ENCODE measurements at regions not wholly inside any gene's neighbourhood (a gene's known extent, or its start where the extent isn't known, plus 50 kb on each side); places are given as distances from the start of the nearest gene placed in this dataset.

DNA sequence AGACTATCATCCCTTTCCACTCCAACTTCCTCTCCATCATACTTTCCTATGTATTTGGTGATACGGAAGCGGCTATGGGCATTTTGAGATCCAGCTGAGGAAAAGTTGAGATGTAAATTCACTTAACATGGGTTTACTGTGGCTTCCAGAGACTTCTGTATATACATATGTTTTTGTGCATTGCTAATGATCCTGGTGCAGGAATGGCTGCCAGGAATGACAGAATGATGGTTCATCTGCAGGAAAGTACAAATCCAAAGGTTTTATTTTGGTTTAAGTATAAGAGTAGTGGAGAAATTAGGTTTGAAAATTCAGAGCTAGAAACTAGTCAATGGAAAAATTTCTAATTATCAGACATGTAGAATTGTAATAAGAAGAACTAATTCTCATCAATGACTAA is 95.0 kb upstream of the PAM start:
- Histone ChIP-seq H3K27ac (no peak overlapping the region), H3K4me1 (ENCODE audit: insufficient read depth) (peaks cover 11% of the 10 kb centered on the region), H3F3A (ENCODE audit: insufficient read depth) (0 out of 2 replicates have a peak, but pooled peaks cover 8% of the 10 kb centered on the region), H3K9me3 (ENCODE audit: low read depth) (no peaks in the 10 kb centered on the region), H3K4me3 (no peak overlapping the region), H3K79me2 (ENCODE audit: insufficient read depth) (no peaks in the 10 kb centered on the region), H3K36me3 (ENCODE audit: low read depth) (no peaks in the 10 kb centered on the region), H3K9me2 (ENCODE audit: insufficient read depth) (no peaks in the 10 kb centered on the region), H3K9ac (no peak overlapping the region), H3K27me3 (replicated peaks; ENCODE audit: insufficient read depth) (no peaks in the 10 kb centered on the region), H2AFZ (no peak overlapping the region), H4K20me1 (ENCODE audit: insufficient read depth) (no peaks in the 10 kb centered on the region), H3K4me2 (ENCODE audit: unreplicated experiment) (no peak overlapping the region)
- no peak for TF ChIP-seq EZH2phosphoT487 (IDR thresholded peaks at IDR 0.05; ENCODE audit: insufficient read depth, low read depth)
- no peak for TF ChIP-seq EZH2 (IDR thresholded peaks at IDR 0.05; ENCODE audit: insufficient read depth, poor library complexity, severe bottlenecking)
- DNase-seq, result no peak
- in situ Hi-C loops (cut with MboI), result no loop called here
- 83 to 87% methylated on average over 2 of the region's 2 CpGs for WGBS, 2 experiments (ENCODE audit: low coverage in 1 of 2, low lambda C conversion rate in 2 of 2, missing lambda C conversion rate in 2 of 2)

DNA sequence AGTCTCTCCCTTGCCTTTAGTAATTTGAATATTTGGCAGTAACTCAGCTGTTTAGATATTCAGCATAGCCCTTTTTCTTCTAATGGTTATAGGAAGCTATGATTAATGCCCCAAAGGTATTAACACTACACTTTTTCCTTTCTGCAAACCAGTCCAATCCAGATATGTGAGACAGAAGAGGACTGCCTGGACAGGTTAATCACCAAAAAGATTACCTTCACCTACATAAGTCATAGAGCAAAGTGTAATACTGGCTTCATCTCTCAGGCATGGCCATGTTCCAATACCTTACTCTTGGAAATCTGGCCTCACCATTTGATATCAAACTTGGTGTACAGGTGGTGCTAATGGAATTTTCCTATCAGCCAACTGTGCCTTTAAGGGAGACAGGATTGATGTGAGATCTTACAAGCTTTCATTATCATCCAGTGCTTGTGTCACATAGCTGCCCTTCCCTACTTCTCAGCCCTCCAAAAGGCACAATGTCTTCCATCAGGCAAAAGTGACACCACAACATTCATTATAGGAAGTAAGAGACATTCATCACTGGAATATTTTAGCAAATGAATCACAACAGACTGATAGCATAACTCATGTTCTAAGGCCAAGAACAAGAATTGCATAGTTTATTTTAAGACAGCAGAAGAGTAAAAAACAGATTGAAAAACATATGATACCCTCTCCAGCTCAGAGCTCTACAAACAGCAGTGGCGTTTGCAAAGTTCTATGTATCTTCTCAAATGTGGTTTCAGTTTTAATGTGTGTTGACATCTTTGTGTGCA is 91.2 kb upstream of the PAM start:
- peak; percentile 23 for DNase-seq
- H3K9me2 ChIP-seq (ENCODE audit: insufficient read depth), result no peaks in the 10 kb centered on the region
- H2AFZ ChIP-seq, result peak overlapping the region; percentile 21; the same call in 1 of the 2 replicates
- no peaks in the 10 kb centered on the region for H3K79me2 ChIP-seq (ENCODE audit: insufficient read depth)
- no peaks in the 10 kb centered on the region for H3K36me3 ChIP-seq (ENCODE audit: low read depth)
- 0 out of 2 replicates have a peak, but pooled peaks cover 15% of the 10 kb centered on the region for H3F3A ChIP-seq (ENCODE audit: insufficient read depth)
- H4K20me1 ChIP-seq (ENCODE audit: insufficient read depth), result no peaks in the 10 kb centered on the region
- H3K4me2 ChIP-seq (ENCODE audit: unreplicated experiment), result peak overlapping the region; percentile 43
- H3K4me1 ChIP-seq (ENCODE audit: insufficient read depth), result peaks cover 11% of the 10 kb centered on the region
- WGBS, 2 experiments (ENCODE audit: low coverage in 1 of 2, low lambda C conversion rate in 2 of 2, missing lambda C conversion rate in 2 of 2), result 3% methylated on average over 1 of the region's 1 CpG
- H3K9me3 ChIP-seq (ENCODE audit: low read depth), result no peaks in the 10 kb centered on the region
- peak overlapping the region; percentile 14; the same call in 1 of the 2 replicates for H3K4me3 ChIP-seq
- in situ Hi-C loops (cut with MboI), result no loop called here
- H3K9ac ChIP-seq, result no peak overlapping the region
- H3K27ac ChIP-seq, result no peak overlapping the region
- H3K27me3 ChIP-seq (replicated peaks; ENCODE audit: insufficient read depth), result no peaks in the 10 kb centered on the region
- TF ChIP-seq EZH2phosphoT487 (IDR thresholded peaks at IDR 0.05; ENCODE audit: insufficient read depth, low read depth), result no peak

DNA sequence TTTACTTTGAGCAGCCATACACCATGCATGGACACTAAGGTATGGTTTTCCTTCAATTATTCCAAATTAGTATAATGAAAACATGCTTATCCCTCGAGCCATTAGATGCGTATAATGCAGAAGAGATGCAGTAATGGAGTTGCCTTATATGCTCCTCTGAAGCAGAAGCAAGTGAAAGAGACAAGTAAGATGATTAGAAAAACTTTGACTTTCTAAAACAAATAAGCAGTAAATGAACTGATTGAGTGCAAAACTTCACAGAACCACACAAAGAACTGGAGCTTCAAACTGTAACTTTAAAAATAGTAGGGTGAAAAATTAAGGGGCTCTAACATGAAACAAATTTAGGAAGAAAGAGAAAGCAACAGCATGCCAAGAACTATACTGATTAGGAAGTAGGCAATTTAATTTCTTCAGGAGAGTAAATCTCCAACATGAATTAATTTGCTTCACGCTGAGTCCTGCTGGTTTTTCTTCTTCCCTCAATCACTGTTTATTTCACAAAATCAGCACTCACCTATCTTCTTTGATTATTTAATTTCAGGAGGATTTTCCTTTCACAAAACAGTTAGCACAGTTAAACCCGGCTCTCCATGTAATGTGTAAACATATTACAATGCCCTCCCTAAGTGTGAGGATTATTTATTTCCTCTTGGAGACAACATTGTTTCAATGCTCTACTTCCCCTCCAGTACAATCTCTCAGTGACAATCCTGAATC is 90.3 kb upstream of the PAM start:
- no peaks in the 10 kb centered on the region for H4K20me1 ChIP-seq (ENCODE audit: insufficient read depth)
- no peak overlapping the region for H3K27ac ChIP-seq
- H3K4me3 ChIP-seq, result no peak overlapping the region
- no peak for DNase-seq
- H3K9ac ChIP-seq, result no peak overlapping the region
- 85% methylated on average over 4 of the region's 4 CpGs for WGBS, 2 experiments (ENCODE audit: low coverage in 1 of 2, low lambda C conversion rate in 2 of 2, missing lambda C conversion rate in 2 of 2)
- H3K4me2 ChIP-seq (ENCODE audit: unreplicated experiment), result peak overlapping the region; percentile 43
- TF ChIP-seq EZH2 (IDR thresholded peaks at IDR 0.05; ENCODE audit: insufficient read depth, poor library complexity, severe bottlenecking) (no peak), EZH2phosphoT487 (IDR thresholded peaks at IDR 0.05; ENCODE audit: insufficient read depth, low read depth) (no peak)
- no peaks in the 10 kb centered on the region for H3K27me3 ChIP-seq (replicated peaks; ENCODE audit: insufficient read depth)
- no peaks in the 10 kb centered on the region for H3K9me3 ChIP-seq (ENCODE audit: low read depth)
- 0 out of 2 replicates have a peak, but pooled peaks cover 15% of the 10 kb centered on the region for H3F3A ChIP-seq (ENCODE audit: insufficient read depth)
- no peaks in the 10 kb centered on the region for H3K9me2 ChIP-seq (ENCODE audit: insufficient read depth)
- no peaks in the 10 kb centered on the region for H3K36me3 ChIP-seq (ENCODE audit: low read depth)
- in situ Hi-C loops (cut with MboI), result no loop called here
- no peaks in the 10 kb centered on the region for H3K79me2 ChIP-seq (ENCODE audit: insufficient read depth)
- H2AFZ ChIP-seq, result peak overlapping the region; percentile 21; the same call in 1 of the 2 replicates
- H3K4me1 ChIP-seq (ENCODE audit: insufficient read depth), result peaks cover 11% of the 10 kb centered on the region

DNA sequence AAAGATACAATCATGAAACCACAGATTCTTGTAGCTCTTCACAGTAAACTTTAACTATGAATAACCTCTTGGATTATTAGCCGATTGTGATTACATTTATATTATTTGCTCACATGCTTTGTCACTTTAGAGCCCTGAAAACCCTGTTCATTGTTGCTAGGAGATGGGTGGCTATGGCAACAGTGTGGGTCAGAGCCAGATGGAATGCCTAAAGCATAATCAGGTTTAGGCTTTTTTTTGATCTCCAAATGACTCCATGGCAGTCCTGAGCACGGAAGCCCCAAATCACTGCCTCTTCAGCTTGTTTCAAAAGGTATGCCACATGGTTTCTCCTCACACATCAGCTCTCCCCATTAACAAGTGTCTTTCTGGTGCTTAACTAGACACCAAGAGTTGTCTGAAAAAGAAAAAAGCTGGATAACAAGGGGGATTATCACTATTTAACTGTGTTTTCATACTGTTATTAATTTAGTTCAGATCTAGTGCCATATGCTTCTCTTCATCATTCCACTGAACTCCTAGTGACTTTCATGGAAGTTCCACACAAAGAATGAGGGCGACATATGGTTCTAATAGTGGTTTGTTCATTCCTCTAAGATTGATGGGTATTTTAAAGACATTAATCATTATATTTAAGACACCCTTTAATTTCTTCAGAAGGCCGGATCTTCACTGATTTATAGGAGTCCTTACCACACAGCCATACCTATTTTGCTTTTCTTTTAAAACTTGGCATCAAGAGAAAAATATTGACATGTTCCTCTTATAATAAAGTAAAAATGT is 88.8 kb upstream of the PAM start:
- DNase-seq, result peak; percentile 33
- 52 to 53% methylated on average over 4 of the region's 4 CpGs for WGBS, 2 experiments (ENCODE audit: low coverage in 1 of 2, low lambda C conversion rate in 2 of 2, missing lambda C conversion rate in 2 of 2)
- no peaks in the 10 kb centered on the region for H3K9me2 ChIP-seq (ENCODE audit: insufficient read depth)

More for the DNA sequence above, 88.8 kb upstream of the PAM start:
- Histone ChIP-seq H3K9ac (no peak overlapping the region), H3K79me2 (ENCODE audit: insufficient read depth) (no peaks in the 10 kb centered on the region), H4K20me1 (ENCODE audit: insufficient read depth) (no peaks in the 10 kb centered on the region), H3K36me3 (ENCODE audit: low read depth) (no peaks in the 10 kb centered on the region), H3K4me1 (ENCODE audit: insufficient read depth) (peaks cover 11% of the 10 kb centered on the region), H3K4me2 (ENCODE audit: unreplicated experiment) (no peak overlapping the region), H3K27me3 (replicated peaks; ENCODE audit: insufficient read depth) (no peaks in the 10 kb centered on the region), H3K27ac (no peak overlapping the region), H3F3A (ENCODE audit: insufficient read depth) (0 out of 2 replicates have a peak, but pooled peaks cover 15% of the 10 kb centered on the region), H3K4me3 (no peak overlapping the region), H2AFZ (no peak overlapping the region), H3K9me3 (ENCODE audit: low read depth) (no peaks in the 10 kb centered on the region)
- in situ Hi-C loops (cut with MboI), result no loop called here
- TF ChIP-seq EZH2 (IDR thresholded peaks at IDR 0.05; ENCODE audit: insufficient read depth, poor library complexity, severe bottlenecking) (no peak), EZH2phosphoT487 (IDR thresholded peaks at IDR 0.05; ENCODE audit: insufficient read depth, low read depth) (no peak)
